Lower leg skin (tissue), 3 donors: ENCODE measurements at regions not wholly inside any gene's neighbourhood (a gene's known extent, or its start where the extent isn't known, plus 50 kb on each side); places are given as distances from the start of the nearest gene placed in this dataset.
"Not testable (repeated sequence)": the region's sequence is repeated elsewhere in the genome, so short reads cannot be mapped to it uniquely, and the experiment has no call there.

Source experiments
- CTCF ChIP-seq, 3 donors: fragments of 450-650 bp; IDR thresholded peaks; one replicate each; pipeline ENCODE4 v1.5.1; 2016; ENCODE audit warnings: antibody characterized with exemption in 3 of 3, mild to moderate bottlenecking in 3 of 3, moderate library complexity in 2 of 3
- POLR2A ChIP-seq, 2 donors: fragments of 450-650 bp; IDR thresholded peaks; one replicate each; pipeline ENCODE4 v1.6.1; 2016 to 2017; ENCODE audit warnings: antibody characterized with exemption in 2 of 2, mild to moderate bottlenecking in 1 of 2, moderate library complexity in 1 of 2

GRCh38 chr9:107774099-107774498 lies 284.5 kb upstream of the KLF4 start:
- not testable (repeated sequence) for TF ChIP-seq CTCF, POLR2A (IDR thresholded peaks at IDR 0.05)
